Limb (tissue), 2 donors: ENCODE measurements at regions not wholly inside any gene's neighbourhood (a gene's known extent, or its start where the extent isn't known, plus 50 kb on each side); places are given as distances from the start of the nearest gene placed in this dataset.

Experiments
- DNase-seq, 2 donors: peaks; one replicate each; pipeline ENCODE4 v3.0.0-alpha.2; 2016; ENCODE audit errors: extremely low spot score in 2 of 2

GRCh38 chr3:31417486-31417885 lies 115.2 kb upstream of the STT3B start:
- DNase-seq = no peak

GRCh38 chr3:31420311-31420710 lies 112.4 kb upstream of the STT3B start:
- DNase-seq = no peak

GRCh38 chr3:31421314-31422048 lies 111.2 kb upstream of the STT3B start:
- no peak for DNase-seq

- no peak for DNase-seq
Measured at GRCh38 chr3:31422237-31422636, 110.5 kb upstream of the STT3B start.

- DNase-seq = no peak
Measured at GRCh38 chr3:31423482-31423881, 109.2 kb upstream of the STT3B start.

- DNase-seq = no peak
Measured at GRCh38 chr3:31425401-31425800, 107.3 kb upstream of the STT3B start.

GRCh38 chr3:31427623-31428022 lies 105.1 kb upstream of the STT3B start:
- DNase-seq = no peak

GRCh38 chr3:31431321-31431720 lies 101.4 kb upstream of the STT3B start:
- DNase-seq = no peak

GRCh38 chr3:31432897-31433678 lies 99.6 kb upstream of the STT3B start:
- DNase-seq = no peak

GRCh38 chr3:31433679-31433992 lies 99.1 kb upstream of the STT3B start:
- DNase-seq = no peak

GRCh38 chr3:31434819-31435218 lies 97.9 kb upstream of the STT3B start:
- no peak for DNase-seq

- DNase-seq = no peak
Measured at GRCh38 chr3:31436830-31437229, 95.9 kb upstream of the STT3B start.

- no peak for DNase-seq
Measured at GRCh38 chr3:31438742-31439141, 94.0 kb upstream of the STT3B start.

GRCh38 chr3:31439890-31440750 lies 92.6 kb upstream of the STT3B start:
- DNase-seq = no peak

GRCh38 chr3:31440878-31441277 lies 91.8 kb upstream of the STT3B start:
- DNase-seq = no peak

- no peak for DNase-seq
Measured at GRCh38 chr3:31442755-31443154, 90.0 kb upstream of the STT3B start.

- DNase-seq = no peak
Measured at GRCh38 chr3:31444220-31445142, 88.2 kb upstream of the STT3B start.

- no peak for DNase-seq
Measured at GRCh38 chr3:31445701-31446100, 87.0 kb upstream of the STT3B start.

- no peak for DNase-seq
Measured at GRCh38 chr3:31448035-31448881, 84.5 kb upstream of the STT3B start.

GRCh38 chr3:31448882-31449243 lies 83.9 kb upstream of the STT3B start:
- no peak for DNase-seq
